Astrocyte of the spinal cord (primary cell): ENCODE measurements at regions not wholly inside any gene's neighbourhood (a gene's known extent, or its start where the extent isn't known, plus 50 kb on each side); places are given as distances from the start of the nearest gene placed in this dataset.

Experiments
- DNase-seq: peaks from one replicate; pipeline ENCODE4 v3.0.0; 2011; ENCODE audit warnings: low read depth, low spot score
- H3K4me3 ChIP-seq: 2 replicates; pipeline ENCODE4 v1.5.1; 2011; ENCODE audit warnings: low read depth, mild to moderate bottlenecking, low read length, moderate library complexity
- CTCF ChIP-seq: IDR thresholded peaks from 2 replicates; pipeline ENCODE4 v1.5.1; 2012; ENCODE audit warnings: low read depth, mild to moderate bottlenecking, low read length, inconsistent platforms
- in situ Hi-C: cut with HindIII; loops from 2 replicates; pipeline ENCODE4 v1.10.0; 2017; ENCODE audit warnings: low sequenced_read_pairs

GRCh38 chr2:163066085-163066484 lies 227.5 kb upstream of the KCNH7 start:
- H3K4me3 ChIP-seq, result no peak overlapping the region
- DNase-seq, result no peak
- in situ Hi-C loops, result no loop called here
- TF ChIP-seq CTCF, result no peak

- H3K4me3 ChIP-seq, result no peak overlapping the region
- TF ChIP-seq CTCF, result no peak
- DNase-seq, result no peak
- in situ Hi-C loops, result no loop called here
These were observed 224.0 kb upstream of the KCNH7 start for GRCh38 chr2:163062524-163062923.

GRCh38 chr2:163046615-163047014 lies 208.0 kb upstream of the KCNH7 start:
- no peak for DNase-seq
- no peak overlapping the region for H3K4me3 ChIP-seq
- in situ Hi-C loops, result no loop called here
- TF ChIP-seq CTCF, result no peak

- in situ Hi-C loops, result no loop called here
- no peak overlapping the region for H3K4me3 ChIP-seq
- no peak for TF ChIP-seq CTCF
- no peak for DNase-seq
These were observed 207.3 kb upstream of the KCNH7 start for GRCh38 chr2:163045830-163046229.

GRCh38 chr2:163044114-163044513 lies 205.5 kb upstream of the KCNH7 start:
- in situ Hi-C loops, result no loop called here
- DNase-seq, result no peak
- TF ChIP-seq CTCF, result no peak
- no peak overlapping the region for H3K4me3 ChIP-seq

- in situ Hi-C loops, result no loop called here
- DNase-seq, result no peak
- H3K4me3 ChIP-seq, result no peak overlapping the region
- TF ChIP-seq CTCF, result no peak
These were observed 204.6 kb upstream of the KCNH7 start for GRCh38 chr2:163043201-163043600.

- TF ChIP-seq CTCF, result no peak
- no peak for DNase-seq
- H3K4me3 ChIP-seq, result no peak overlapping the region
- in situ Hi-C loops, result no loop called here
These were observed 200.7 kb upstream of the KCNH7 start for GRCh38 chr2:163039266-163039665.
